Panc1 (cell line): ENCODE measurements at regions not wholly inside any gene's neighbourhood (a gene's known extent, or its start where the extent isn't known, plus 50 kb on each side); places are given as distances from the start of the nearest gene placed in this dataset.

ENCODE experiments used
- ATAC-seq: fragments of 200-7000 bp; cut with Tn5 transposase; 2 replicates; pipeline ENCODE4 v1.9.1; 2020; ENCODE audit warnings: mild to moderate bottlenecking, moderate library complexity
- BruUV-seq: library from RNA; stranded (reverse); fragments of 400-500 nt; replicated peaks from 2 replicates; lab custom pipeline; 2021; lab: Mats Ljungman, UMichigan
- CTCF ChIA-PET: fragments of 300-600 bp; sonication (Branson Sonifier 250); formaldehyde crosslinking; loops from one replicate; lab custom pipeline; 2022; ENCODE audit warnings: antibody characterized with exemption; lab: Charles Lee
- POLR2A ChIA-PET: fragments of 300-600 bp; sonication (Branson Sonifier 250); formaldehyde crosslinking; loops from one replicate; lab custom pipeline; 2022; ENCODE audit warnings: antibody characterized with exemption; lab: Charles Lee
- DNase-seq: peaks from one replicate; pipeline ENCODE4 v3.0.0-alpha.2; 2010; ENCODE audit warnings: low read depth, low spot score
- H3K27ac ChIP-seq: 2 replicates; pipeline ENCODE4 v1.5.1; 2011; ENCODE audit warnings: mild to moderate bottlenecking, low read length, inconsistent platforms
- H3K27me3 ChIP-seq: fragments of 200-500 bp; sonication (Bioruptor generic); 2 replicates; pipeline ENCODE4 v1.6.0; 2014; ENCODE audit warnings: low read length, inconsistent platforms; ENCODE audit not compliant: control insufficient read depth, insufficient read depth
- H3K36me3 ChIP-seq: fragments of 200-500 bp; sonication (Bioruptor generic); 2 replicates; pipeline ENCODE4 v1.5.1; 2014; ENCODE audit warnings: inconsistent platforms, mild to moderate bottlenecking, low read length, moderate library complexity; ENCODE audit not compliant: control insufficient read depth, insufficient read depth
- H3K4me1 ChIP-seq: 2 replicates; pipeline ENCODE4 v1.5.1; 2011; ENCODE audit warnings: inconsistent platforms, mild to moderate bottlenecking, low read length, moderate library complexity; ENCODE audit not compliant: control insufficient read depth, insufficient read depth
- H3K4me3 ChIP-seq, 2 experiments: 2 replicates each; pipeline ENCODE4 v1.5.1; 2011 to 2012; ENCODE audit warnings: low read depth in 2 of 2, low read length in 2 of 2, mild to moderate bottlenecking in 2 of 2, inconsistent platforms in 1 of 2, moderate library complexity in 1 of 2
- H3K9me3 ChIP-seq: fragments of 200-500 bp; sonication (Bioruptor generic); 2 replicates; pipeline ENCODE4 v1.5.1; 2014; ENCODE audit warnings: low read depth, mild to moderate bottlenecking, inconsistent platforms, low read length, moderate library complexity; ENCODE audit not compliant: control insufficient read depth, insufficient read depth
- CTCF ChIP-seq: fragments of 450-650 bp; IDR thresholded peaks from 2 replicates; pipeline ENCODE4 v1.5.1; 2017; ENCODE audit warnings: mild to moderate bottlenecking
- POLR2AphosphoS5 ChIP-seq: IDR thresholded peaks from 2 replicates; pipeline ENCODE4 v1.6.1; 2012; ENCODE audit warnings: mild to moderate bottlenecking, low read depth, low read length, moderate library complexity
- REST ChIP-seq, 2 experiments: IDR thresholded peaks; 2 replicates each; pipeline ENCODE4 v1.6.1; 2011 to 2012; ENCODE audit warnings: low read depth in 2 of 2, control low read depth in 1 of 2, low read length in 1 of 2, mild to moderate bottlenecking in 1 of 2, moderate library complexity in 1 of 2; ENCODE audit not compliant: insufficient read depth in 1 of 2
- SIN3A ChIP-seq: IDR thresholded peaks from 2 replicates; pipeline ENCODE4 v1.6.1; 2012; ENCODE audit warnings: low read depth, mild to moderate bottlenecking, low read length, moderate library complexity, borderline replicate concordance; ENCODE audit not compliant: insufficient read depth
- TCF7L2 ChIP-seq: IDR thresholded peaks from 2 replicates; pipeline ENCODE4 v1.6.1; 2011; ENCODE audit warnings: mild to moderate bottlenecking, low read depth, low read length, inconsistent platforms
- in situ Hi-C: cut with HindIII; loops from 2 replicates; pipeline ENCODE4 v1.10.0; 2016; ENCODE audit warnings: low sequenced_read_pairs, low pct_unique_long_range_greater_than_20kb
- intact Hi-C: fragments of 100-400 bp; cut with micrococcal nuclease; formaldehyde crosslinking; loops from one replicate; pipeline ENCODE4 v1.10.0; 2022; ENCODE audit not compliant: unreplicated experiment

DNA sequence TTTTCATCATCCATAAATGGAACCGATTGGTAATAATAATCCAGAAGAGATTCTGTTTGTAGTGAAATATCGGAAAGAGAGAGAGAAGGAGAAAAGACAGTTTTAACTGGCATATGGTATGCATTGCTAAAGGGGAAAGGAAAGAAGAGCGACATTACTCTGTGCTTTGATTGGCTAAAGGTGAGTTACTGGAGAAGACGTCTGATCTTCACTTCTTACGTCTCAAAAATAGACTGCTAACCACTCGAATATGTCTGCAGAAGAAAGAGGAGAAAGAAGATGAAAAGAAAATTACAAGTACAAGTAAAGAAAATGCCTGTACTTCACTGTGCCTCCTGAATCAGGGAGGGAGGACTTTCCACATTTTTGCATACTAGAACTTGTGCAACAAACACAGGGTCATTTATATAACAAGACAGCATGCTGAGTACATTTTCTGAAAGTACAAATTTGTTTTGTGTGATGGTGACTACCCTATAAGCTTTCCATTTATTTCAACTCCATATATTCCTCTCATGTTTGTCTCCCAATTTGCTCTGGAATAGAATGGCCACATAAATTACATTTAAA is 787.2 kb downstream of the RNF144A start:
- ChIA-PET CTCF (no interaction called here), POLR2A (no interaction called here)
- BruUV-seq: no TSS peak

GRCh38 chr2:7706791-7707190 is 789.6 kb downstream of the RNF144A start:
- intact Hi-C loops: no loop called here
- BruUV-seq: no TSS peak
- TF ChIP-seq CTCF (no peak), POLR2AphosphoS5 (no peak), REST (IDR thresholded peaks at IDR 0.05; ENCODE audit: insufficient read depth in 1 of 2, low read depth in 2 of 2, low read length in 1 of 2) (no peak), TCF7L2 (no peak), SIN3A (no peak)
- no peak for ATAC-seq
- no peak for DNase-seq
- Histone ChIP-seq H3K27ac (no peak overlapping the region), H3K4me3 (no peak overlapping the region), H3K27me3 (no peaks in the 10 kb centered on the region), H3K4me1 (no peaks in the 10 kb centered on the region), H3K36me3 (no peaks in the 10 kb centered on the region), H3K9me3 (no peaks in the 10 kb centered on the region)
- POLR2A ChIA-PET: no interaction called here
- in situ Hi-C loops: no loop called here
- CTCF ChIA-PET: no interaction called here

More for the DNA sequence above, 787.2 kb downstream of the RNF144A start:
- Histone ChIP-seq H3K4me1 (no peaks in the 10 kb centered on the region), H3K36me3 (no peaks in the 10 kb centered on the region), H3K4me3 (no peak overlapping the region), H3K27ac (no peak overlapping the region), H3K9me3 (no peaks in the 10 kb centered on the region), H3K27me3 (no peaks in the 10 kb centered on the region)
- TF ChIP-seq TCF7L2 (no peak), CTCF (no peak), POLR2AphosphoS5 (no peak), REST (IDR thresholded peaks at IDR 0.05; ENCODE audit: insufficient read depth in 1 of 2, low read depth in 2 of 2, low read length in 1 of 2) (no peak), SIN3A (no peak)
- in situ Hi-C loops: no loop called here
- no peak for DNase-seq
- intact Hi-C loops: no loop called here
- no peak for ATAC-seq
